Erythroblast (primary cell): ENCODE measurements at regions not wholly inside any gene's neighbourhood (a gene's known extent, or its start where the extent isn't known, plus 50 kb on each side); places are given as distances from the start of the nearest gene placed in this dataset.

ENCODE experiments used
- GATA1 ChIP-seq: IDR thresholded peaks from 2 replicates; pipeline ENCODE4 v1.6.1; 2011; ENCODE audit warnings: low read depth, mild to moderate bottlenecking, control low read depth, low read length, moderate library complexity
- POLR2A ChIP-seq: IDR thresholded peaks from 2 replicates; pipeline ENCODE4 v1.6.1; 2011; ENCODE audit warnings: mild to moderate bottlenecking, low read length

DNA sequence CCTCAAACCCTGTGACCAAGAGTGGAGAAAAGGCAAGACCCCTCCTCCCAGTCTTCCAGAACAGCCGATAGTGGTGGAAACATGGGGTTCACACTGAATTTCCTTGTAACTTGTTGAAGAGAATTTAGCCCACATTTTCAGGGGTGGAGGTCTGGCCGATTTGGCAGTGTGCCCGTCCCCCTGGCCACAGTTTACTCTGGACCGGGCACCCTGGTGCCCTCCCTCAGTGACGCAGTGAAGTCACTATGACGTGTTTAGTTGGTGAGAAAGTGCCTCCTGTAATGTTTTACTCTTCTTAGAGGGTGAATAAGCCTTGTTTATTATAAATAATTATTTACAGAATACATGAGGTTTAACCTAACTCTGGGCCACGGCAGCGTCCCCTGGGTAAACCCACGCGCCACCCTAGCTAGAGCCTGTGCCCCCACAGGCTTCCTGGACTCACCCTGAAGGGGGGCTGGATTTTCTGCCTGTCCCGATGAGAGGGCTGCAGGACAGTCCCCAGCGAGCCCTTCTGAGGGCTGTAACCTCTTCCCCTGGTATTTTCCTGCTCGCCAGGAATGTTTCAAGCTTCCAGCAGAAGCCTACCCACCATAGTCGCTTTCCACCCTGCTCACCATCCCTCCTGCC is 316.9 kb downstream of the SEC14L1 start:
- TF ChIP-seq POLR2A: no peak
- TF ChIP-seq GATA1: no peak
